ENCODE measurements at regions not wholly inside any gene's neighbourhood (a gene's known extent, or its start where the extent isn't known, plus 50 kb on each side); places are given as distances from the start of the nearest gene placed in this dataset.

DNA sequence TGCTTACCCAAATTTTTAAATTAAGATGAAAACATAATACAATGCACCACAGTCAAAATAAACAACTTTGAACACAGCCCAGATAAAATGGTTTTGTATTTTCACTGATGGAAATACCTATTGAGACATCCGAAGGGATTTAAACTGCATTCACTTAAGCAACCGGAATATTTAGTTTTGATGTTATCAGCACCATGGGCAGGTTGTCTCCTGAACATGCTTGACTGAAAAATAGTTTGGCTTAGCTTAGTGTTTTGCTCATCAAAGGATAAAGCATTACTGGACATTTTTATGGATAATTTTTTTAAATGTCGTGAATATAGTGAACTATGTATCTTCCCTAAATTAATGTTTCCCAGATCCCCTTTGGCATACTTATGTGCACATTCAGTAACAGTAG lies 177.5 kb downstream of the GJA1 start:
- Histone ChIP-seq H4K20me1 (ENCODE audit: insufficient read depth, low read length) (no peaks in the 10 kb centered on the region), H3K79me2 (ENCODE audit: insufficient read depth, low read length) (no peaks in the 10 kb centered on the region), H3K4me1 (ENCODE audit: insufficient read depth, low read length, severe bottlenecking) (no peaks in the 10 kb centered on the region), H3K36me3 (ENCODE audit: insufficient read depth, low read length) (no peaks in the 10 kb centered on the region), H3K27me3 (ENCODE audit: insufficient read depth, low read length) (no peaks in the 10 kb centered on the region), H2AFZ (ENCODE audit: low read length) (no peak overlapping the region), H3K9me2 (ENCODE audit: low read depth, low read length) (no peaks in the 10 kb centered on the region), H3K9me3 (ENCODE audit: low read length) (no peaks in the 10 kb centered on the region), H3K9ac (ENCODE audit: low read length) (no peak overlapping the region), H3F3A (ENCODE audit: insufficient read depth, low read length) (no peaks in the 10 kb centered on the region), H3K27ac (ENCODE audit: low read depth, low read length, poor library complexity, severe bottlenecking) (no peak overlapping the region), H3K4me3 (ENCODE audit: low read depth, low read length, poor library complexity, severe bottlenecking) (no peak overlapping the region), H3K4me2 (ENCODE audit: low read length) (no peak overlapping the region)
- TF ChIP-seq, protein P1, sequence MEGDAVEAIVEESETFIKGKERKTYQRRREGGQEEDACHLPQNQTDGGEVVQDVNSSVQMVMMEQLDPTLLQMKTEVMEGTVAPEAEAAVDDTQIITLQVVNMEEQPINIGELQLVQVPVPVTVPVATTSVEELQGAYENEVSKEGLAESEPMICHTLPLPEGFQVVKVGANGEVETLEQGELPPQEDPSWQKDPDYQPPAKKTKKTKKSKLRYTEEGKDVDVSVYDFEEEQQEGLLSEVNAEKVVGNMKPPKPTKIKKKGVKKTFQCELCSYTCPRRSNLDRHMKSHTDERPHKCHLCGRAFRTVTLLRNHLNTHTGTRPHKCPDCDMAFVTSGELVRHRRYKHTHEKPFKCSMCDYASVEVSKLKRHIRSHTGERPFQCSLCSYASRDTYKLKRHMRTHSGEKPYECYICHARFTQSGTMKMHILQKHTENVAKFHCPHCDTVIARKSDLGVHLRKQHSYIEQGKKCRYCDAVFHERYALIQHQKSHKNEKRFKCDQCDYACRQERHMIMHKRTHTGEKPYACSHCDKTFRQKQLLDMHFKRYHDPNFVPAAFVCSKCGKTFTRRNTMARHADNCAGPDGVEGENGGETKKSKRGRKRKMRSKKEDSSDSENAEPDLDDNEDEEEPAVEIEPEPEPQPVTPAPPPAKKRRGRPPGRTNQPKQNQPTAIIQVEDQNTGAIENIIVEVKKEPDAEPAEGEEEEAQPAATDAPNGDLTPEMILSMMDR (IDR thresholded peaks at IDR 0.05; ENCODE audit: low read length), result no peak
- TF ChIP-seq EZH2 (IDR thresholded peaks at IDR 0.05; ENCODE audit: borderline replicate concordance, low read length), result no peak

DNA sequence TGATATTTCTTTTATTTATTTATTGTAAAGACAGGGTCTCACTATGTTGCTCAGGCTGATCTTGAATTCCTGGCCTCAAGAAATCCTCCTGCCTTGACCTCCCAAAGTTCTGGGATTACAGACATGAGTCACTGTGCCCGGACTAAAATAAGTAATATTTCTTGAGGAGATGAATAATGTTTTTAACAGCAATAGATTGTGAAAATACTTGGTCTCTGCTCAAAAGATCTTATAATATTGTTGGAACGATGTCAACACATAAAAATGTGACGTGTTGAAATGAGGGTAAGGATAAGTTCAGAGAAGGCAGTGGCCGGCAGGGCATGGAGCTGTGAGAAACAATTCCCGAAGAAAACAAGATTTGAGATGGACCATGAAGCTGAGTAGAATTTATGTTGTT lies 178.7 kb downstream of the GJA1 start:
- Histone ChIP-seq H3K9ac (ENCODE audit: low read length) (no peak overlapping the region), H3K4me2 (ENCODE audit: low read length) (no peak overlapping the region), H3K36me3 (ENCODE audit: insufficient read depth, low read length) (no peaks in the 10 kb centered on the region), H3K27me3 (ENCODE audit: insufficient read depth, low read length) (no peaks in the 10 kb centered on the region), H3K9me2 (ENCODE audit: low read depth, low read length) (no peaks in the 10 kb centered on the region), H2AFZ (ENCODE audit: low read length) (no peak overlapping the region), H4K20me1 (ENCODE audit: insufficient read depth, low read length) (no peaks in the 10 kb centered on the region), H3K4me3 (ENCODE audit: low read depth, low read length, poor library complexity, severe bottlenecking) (no peak overlapping the region), H3K4me1 (ENCODE audit: insufficient read depth, low read length, severe bottlenecking) (no peaks in the 10 kb centered on the region), H3K27ac (ENCODE audit: low read depth, low read length, poor library complexity, severe bottlenecking) (no peak overlapping the region), H3F3A (ENCODE audit: insufficient read depth, low read length) (no peaks in the 10 kb centered on the region), H3K9me3 (ENCODE audit: low read length) (no peaks in the 10 kb centered on the region), H3K79me2 (ENCODE audit: insufficient read depth, low read length) (no peaks in the 10 kb centered on the region)
- no peak for TF ChIP-seq EZH2 (IDR thresholded peaks at IDR 0.05; ENCODE audit: borderline replicate concordance, low read length)
- TF ChIP-seq, protein P1 (IDR thresholded peaks at IDR 0.05; ENCODE audit: low read length), result no peak

GRCh38 chr6:121615493-121615892 lies 180.0 kb downstream of the GJA1 start:
- Histone ChIP-seq H4K20me1 (ENCODE audit: insufficient read depth, low read length) (no peaks in the 10 kb centered on the region), H3K27me3 (ENCODE audit: insufficient read depth, low read length) (no peaks in the 10 kb centered on the region), H3K9ac (ENCODE audit: low read length) (no peak overlapping the region), H3K9me2 (ENCODE audit: low read depth, low read length) (no peaks in the 10 kb centered on the region), H3K27ac (ENCODE audit: low read depth, low read length, poor library complexity, severe bottlenecking) (no peak overlapping the region), H3K36me3 (ENCODE audit: insufficient read depth, low read length) (no peaks in the 10 kb centered on the region), H3K4me3 (ENCODE audit: low read depth, low read length, poor library complexity, severe bottlenecking) (no peak overlapping the region), H3K4me2 (ENCODE audit: low read length) (no peak overlapping the region), H2AFZ (ENCODE audit: low read length) (no peak overlapping the region), H3F3A (ENCODE audit: insufficient read depth, low read length) (no peaks in the 10 kb centered on the region), H3K4me1 (ENCODE audit: insufficient read depth, low read length, severe bottlenecking) (no peaks in the 10 kb centered on the region), H3K9me3 (ENCODE audit: low read length) (no peaks in the 10 kb centered on the region), H3K79me2 (ENCODE audit: insufficient read depth, low read length) (no peaks in the 10 kb centered on the region)
- TF ChIP-seq EZH2 (IDR thresholded peaks at IDR 0.05; ENCODE audit: borderline replicate concordance, low read length), result no peak
- TF ChIP-seq, protein P1 (IDR thresholded peaks at IDR 0.05; ENCODE audit: low read length), result no peak

All from OCI-LY1 (cell line).